C4-2B (cell line): ENCODE measurements at regions not wholly inside any gene's neighbourhood (a gene's known extent, or its start where the extent isn't known, plus 50 kb on each side); places are given as distances from the start of the nearest gene placed in this dataset.

Source experiments
- ZFX ChIP-seq: fragments of 450-650 bp; IDR thresholded peaks from 2 replicates; pipeline ENCODE4 v1.6.1; 2017
- TF ChIP-seq, protein P1 (sequence below): fragments of 450-650 bp; conservative IDR thresholded peaks from 2 replicates; pipeline ENCODE4 v1.5.1; 2017; ENCODE audit warnings: mild to moderate bottlenecking

DNA sequence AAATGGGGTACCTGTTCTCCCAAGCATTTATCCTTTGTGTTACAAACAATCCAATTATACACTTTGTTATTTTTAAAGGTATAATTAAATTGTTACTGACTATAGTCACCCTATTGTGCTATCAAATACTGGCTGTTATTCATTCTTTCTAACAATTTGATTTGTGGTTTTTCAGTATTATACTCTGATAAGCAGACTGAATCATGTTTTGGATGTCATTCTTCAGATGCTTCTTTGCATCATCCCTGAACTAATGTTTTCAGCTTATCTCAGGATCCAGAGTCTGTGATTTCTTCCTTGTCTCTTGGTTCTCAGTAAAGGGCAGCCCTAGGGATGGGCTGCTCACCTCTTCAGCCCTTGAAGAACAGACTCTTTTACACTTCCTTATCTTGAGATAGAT lies 177.8 kb upstream of the SGCD start:
- TF ChIP-seq, protein P1, sequence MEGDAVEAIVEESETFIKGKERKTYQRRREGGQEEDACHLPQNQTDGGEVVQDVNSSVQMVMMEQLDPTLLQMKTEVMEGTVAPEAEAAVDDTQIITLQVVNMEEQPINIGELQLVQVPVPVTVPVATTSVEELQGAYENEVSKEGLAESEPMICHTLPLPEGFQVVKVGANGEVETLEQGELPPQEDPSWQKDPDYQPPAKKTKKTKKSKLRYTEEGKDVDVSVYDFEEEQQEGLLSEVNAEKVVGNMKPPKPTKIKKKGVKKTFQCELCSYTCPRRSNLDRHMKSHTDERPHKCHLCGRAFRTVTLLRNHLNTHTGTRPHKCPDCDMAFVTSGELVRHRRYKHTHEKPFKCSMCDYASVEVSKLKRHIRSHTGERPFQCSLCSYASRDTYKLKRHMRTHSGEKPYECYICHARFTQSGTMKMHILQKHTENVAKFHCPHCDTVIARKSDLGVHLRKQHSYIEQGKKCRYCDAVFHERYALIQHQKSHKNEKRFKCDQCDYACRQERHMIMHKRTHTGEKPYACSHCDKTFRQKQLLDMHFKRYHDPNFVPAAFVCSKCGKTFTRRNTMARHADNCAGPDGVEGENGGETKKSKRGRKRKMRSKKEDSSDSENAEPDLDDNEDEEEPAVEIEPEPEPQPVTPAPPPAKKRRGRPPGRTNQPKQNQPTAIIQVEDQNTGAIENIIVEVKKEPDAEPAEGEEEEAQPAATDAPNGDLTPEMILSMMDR: no peak
- TF ChIP-seq ZFX: no peak
